ENCODE measurements at regions not wholly inside any gene's neighbourhood (a gene's known extent, or its start where the extent isn't known, plus 50 kb on each side); places are given as distances from the start of the nearest gene placed in this dataset.

- DNase-seq = peak; percentile 5
Observed at GRCh38 chr13:99859178-99860177, 112.1 kb downstream of the ZIC5 start.

GRCh38 chr13:99857738-99858137 lies 113.8 kb downstream of the ZIC5 start:
- no peak for DNase-seq

- DNase-seq = no peak
Observed at GRCh38 chr13:99855526-99856420, 115.8 kb downstream of the ZIC5 start.

- no peak for DNase-seq
Observed at GRCh38 chr13:99854366-99854765, 117.2 kb downstream of the ZIC5 start.

- no peak for DNase-seq
Observed at GRCh38 chr13:99847318-99847750, 124.2 kb downstream of the ZIC5 start.

- DNase-seq = no peak
Observed at GRCh38 chr13:99845161-99845874, 126.2 kb downstream of the ZIC5 start.

GRCh38 chr13:99844421-99844820 lies 127.1 kb downstream of the ZIC5 start:
- no peak for DNase-seq

GRCh38 chr13:99843872-99844271 lies 127.7 kb downstream of the ZIC5 start:
- no peak for DNase-seq

GRCh38 chr13:99842405-99842804 lies 129.2 kb downstream of the ZIC5 start:
- no peak for DNase-seq

- no peak for DNase-seq
Observed at GRCh38 chr13:99836291-99836690, 135.3 kb downstream of the ZIC5 start.

GRCh38 chr13:99835442-99835841 lies 136.1 kb downstream of the ZIC5 start:
- DNase-seq = no peak

- no peak for DNase-seq
Observed at GRCh38 chr13:99834246-99834645, 137.3 kb downstream of the ZIC5 start.

- no peak for DNase-seq
Observed at GRCh38 chr13:99832347-99832746, 139.2 kb downstream of the ZIC5 start.

GRCh38 chr13:99830931-99831330 lies 140.6 kb downstream of the ZIC5 start:
- DNase-seq = no peak

GRCh38 chr13:99829593-99830239 lies 141.9 kb downstream of the ZIC5 start:
- no peak for DNase-seq

- DNase-seq = no peak
Observed at GRCh38 chr13:99829161-99829560, 142.4 kb downstream of the ZIC5 start.

GRCh38 chr13:99828735-99829134 lies 142.8 kb downstream of the ZIC5 start:
- no peak for DNase-seq

GRCh38 chr13:99828123-99828522 lies 143.4 kb downstream of the ZIC5 start:
- no peak for DNase-seq

GRCh38 chr13:99827011-99827772 lies 144.4 kb downstream of the ZIC5 start:
- DNase-seq = no peak

GRCh38 chr13:99823961-99824360 lies 147.6 kb downstream of the ZIC5 start:
- DNase-seq = no peak

GRCh38 chr13:99822820-99823219 lies 148.7 kb downstream of the ZIC5 start:
- no peak for DNase-seq

- DNase-seq = no peak
Observed at GRCh38 chr13:99821741-99822140, 149.8 kb downstream of the ZIC5 start.
